Stomach (tissue), 8 donors: ENCODE measurements at regions not wholly inside any gene's neighbourhood (a gene's known extent, or its start where the extent isn't known, plus 50 kb on each side); places are given as distances from the start of the nearest gene placed in this dataset.
"Not testable (repeated sequence)": the region's sequence is repeated elsewhere in the genome, so short reads cannot be mapped to it uniquely, and the experiment has no call there.

Source experiments
- DNase-seq, 2 donors: peaks; one replicate each; pipeline versions ENCODE4 v3.0.0 to v3.0.0-alpha.2; 2013 to 2019
- H3K27ac ChIP-seq, 5 donors: fragments of 200-600 bp in 4 of 5; sonication (generic) in 4 of 5; one replicate each; pipeline ENCODE4 v1.5.1; 2013 to 2019; ENCODE audit warnings: mild to moderate bottlenecking in 1 of 5, moderate library complexity in 1 of 5
- H3K27me3 ChIP-seq, 3 donors: fragments of 200-600 bp; sonication (generic); one replicate each; pipeline ENCODE4 v1.5.1; 2017 to 2019; ENCODE audit warnings: mixed run types in 1 of 3
- H3K36me3 ChIP-seq, 4 donors: fragments of 200-600 bp; sonication (generic); 1 replicate in 3 of 4; 2 replicates in 1 of 4; pipeline ENCODE4 v1.5.1; 2016 to 2019
- H3K4me1 ChIP-seq, 4 donors: fragments of 200-600 bp; sonication (generic); one replicate each; pipeline ENCODE4 v1.5.1; 2016 to 2019
- H3K4me3 ChIP-seq, 4 donors: fragments of 200-600 bp; sonication (generic) in 3 of 4; one replicate each; pipeline ENCODE4 v1.5.1; 2016 to 2019; ENCODE audit warnings: mild to moderate bottlenecking in 1 of 4
- H3K9me3 ChIP-seq, 4 donors: fragments of 200-600 bp; sonication (generic); one replicate each; pipeline ENCODE4 v1.5.1; 2016 to 2019
- CTCF ChIP-seq, 7 experiments: fragments of 450-650 bp in 4 of 7; fragments of 200-600 bp in 3 of 7; sonication (generic) in 3 of 7; IDR thresholded peaks; one replicate each; pipeline ENCODE4 v1.5.1; 2016 to 2019; ENCODE audit warnings: antibody characterized with exemption in 7 of 7, control low read depth in 2 of 7, mild to moderate bottlenecking in 1 of 7
- EP300 ChIP-seq: sonication (generic); formaldehyde crosslinking; IDR thresholded peaks from one replicate; pipeline ENCODE4 v1.6.1; 2017; ENCODE audit warnings: antibody characterized with exemption
- POLR2A ChIP-seq, 4 donors: fragments of 450-650 bp; IDR thresholded peaks; one replicate each; pipeline ENCODE4 v1.6.1; 2016; ENCODE audit warnings: antibody characterized with exemption in 4 of 4, control low read depth in 2 of 4, mild to moderate bottlenecking in 1 of 4, moderate library complexity in 1 of 4
- POLR2AphosphoS5 ChIP-seq, 3 donors: sonication (generic); formaldehyde crosslinking; IDR thresholded peaks; one replicate each; pipeline ENCODE4 v1.6.1; 2016; ENCODE audit warnings: antibody characterized with exemption in 3 of 3
- WGBS, 5 donors: extraction: QIAGEN DNeasy Blood & Tissue Kit in 3 of 5; methylation state at CpG; one replicate each; pipeline versions ENCODE4 v1.1.5 to v1.1.7; 2013 to 2018; 5-methylcytosine and 5-hydroxymethylcytosine counted together
- intact Hi-C: fragments of 100-400 bp; cut with DNase I; formaldehyde crosslinking; loops from one replicate; pipeline ENCODE4 v1.15.1; 2023; ENCODE audit warnings: low total_unique reads
- donor health status: healthy with polysubstance abuse.
- donor health status: Bipolar disorder and iron deficiency.
- donor health status: healthy.

GRCh38 chr9:71269859-71270258, 148.4 kb upstream of the TRPM3 start:
- Histone ChIP-seq H3K27ac (no peak overlapping the region), H3K27me3 (no peaks in the 10 kb centered on the region), H3K4me3 (no peak overlapping the region), H3K4me1 (no peaks in the 10 kb centered on the region), H3K36me3 (no peaks in the 10 kb centered on the region), H3K9me3 (no peaks in the 10 kb centered on the region)
- WGBS, 5 donors = 79 to 90% (median 83%) methylated on average over 4 of the region's 4 CpGs
- intact Hi-C loops = no loop called here
- no peak for DNase-seq
- TF ChIP-seq POLR2A (IDR thresholded peaks at IDR 0.05) = no peak
- TF ChIP-seq CTCF (IDR thresholded peaks at IDR 0.05) = no peak
- TF ChIP-seq POLR2AphosphoS5 (IDR thresholded peaks at IDR 0.05) = no peak
- TF ChIP-seq EP300 = no peak

GRCh38 chr9:71268871-71269635, 147.6 kb upstream of the TRPM3 start:
- Histone ChIP-seq H3K27me3 (no peaks in the 10 kb centered on the region), H3K4me1 (no peaks in the 10 kb centered on the region), H3K9me3 (no peaks in the 10 kb centered on the region), H3K27ac (no peak overlapping the region), H3K4me3 (no peak overlapping the region), H3K36me3 (no peaks in the 10 kb centered on the region)
- no peak for DNase-seq
- intact Hi-C loops = no loop called here
- TF ChIP-seq EP300 (no peak), POLR2AphosphoS5 (IDR thresholded peaks at IDR 0.05) (no peak), CTCF (IDR thresholded peaks at IDR 0.05) (no peak), POLR2A (IDR thresholded peaks at IDR 0.05) (no peak)
- 30 to 51% (median 35%) methylated on average over 5 of the region's 5 CpGs for WGBS, 5 donors

DNA sequence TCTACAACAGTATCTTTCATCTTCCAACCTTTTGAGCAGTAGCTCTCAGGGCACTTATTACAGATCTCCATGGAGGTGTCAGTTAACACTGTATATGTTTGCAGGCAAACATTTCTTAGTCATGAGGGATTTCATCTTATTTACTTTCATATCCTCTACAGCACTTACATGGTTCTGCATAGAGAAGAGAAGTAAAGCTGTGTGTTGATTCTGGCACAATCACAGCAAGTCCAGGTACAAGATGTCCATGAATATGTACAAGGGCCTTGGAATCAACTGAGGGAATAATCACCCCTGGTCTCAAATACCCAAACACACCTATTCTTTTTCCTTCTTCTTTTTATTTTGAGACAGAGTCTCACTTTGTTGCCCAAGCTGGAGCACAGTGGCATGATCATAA, 142.0 kb upstream of the TRPM3 start:
- Histone ChIP-seq H3K27ac (no peak overlapping the region), H3K9me3 (peaks cover 0 to 6% (median 2%) of the 10 kb centered on the region in 4 donors), H3K4me1 (no peaks in the 10 kb centered on the region), H3K27me3 (no peaks in the 10 kb centered on the region), H3K4me3 (no peak overlapping the region), H3K36me3 (no peaks in the 10 kb centered on the region)
- TF ChIP-seq EP300 (no peak), CTCF (IDR thresholded peaks at IDR 0.05) (no peak), POLR2AphosphoS5 (IDR thresholded peaks at IDR 0.05) (no peak), POLR2A (IDR thresholded peaks at IDR 0.05) (no peak)
- DNase-seq = no peak
- intact Hi-C loops = no loop called here

GRCh38 chr9:71260419-71260818, 139.0 kb upstream of the TRPM3 start:
- 72 to 80% (median 76%) methylated on average over 2 of the region's 2 CpGs for WGBS, 5 donors
- H3K36me3 ChIP-seq, H3K4me3 ChIP-seq, DNase-seq, intact Hi-C loops, H3K9me3 ChIP-seq, H3K27ac ChIP-seq, H3K27me3 ChIP-seq, H3K4me1 ChIP-seq: not testable (repeated sequence)

- intact Hi-C loops = loop anchor here (10.0 kb wide), 1 partner anchor 260 kb away; no protein-coding TSS in a partner anchor
- Histone ChIP-seq H3K27ac (no peak overlapping the region), H3K4me1 (peaks cover 0 to under 1% (median 0%) of the 10 kb centered on the region in 4 donors), H3K4me3 (no peak overlapping the region), H3K36me3 (no peaks in the 10 kb centered on the region), H3K9me3 (no peaks in the 10 kb centered on the region), H3K27me3 (no peaks in the 10 kb centered on the region)
- no peak for DNase-seq
- TF ChIP-seq CTCF (IDR thresholded peaks at IDR 0.05) = no peak
- no peak for TF ChIP-seq POLR2A (IDR thresholded peaks at IDR 0.05)
- TF ChIP-seq EP300 = no peak
- no peak for TF ChIP-seq POLR2AphosphoS5 (IDR thresholded peaks at IDR 0.05)
Measured at GRCh38 chr9:71254592-71255277, 133.3 kb upstream of the TRPM3 start.
